Panc1 (cell line): ENCODE measurements at regions not wholly inside any gene's neighbourhood (a gene's known extent, or its start where the extent isn't known, plus 50 kb on each side); places are given as distances from the start of the nearest gene placed in this dataset.

ENCODE experiments used
- ATAC-seq: fragments of 200-7000 bp; cut with Tn5 transposase; 2 replicates; pipeline ENCODE4 v1.9.1; 2020; ENCODE audit warnings: mild to moderate bottlenecking, moderate library complexity
- BruUV-seq: library from RNA; stranded (reverse); fragments of 400-500 nt; replicated peaks from 2 replicates; lab custom pipeline; 2021; lab: Mats Ljungman, UMichigan
- CTCF ChIA-PET: fragments of 300-600 bp; sonication (Branson Sonifier 250); formaldehyde crosslinking; loops from one replicate; lab custom pipeline; 2022; ENCODE audit warnings: antibody characterized with exemption; lab: Charles Lee
- POLR2A ChIA-PET: fragments of 300-600 bp; sonication (Branson Sonifier 250); formaldehyde crosslinking; loops from one replicate; lab custom pipeline; 2022; ENCODE audit warnings: antibody characterized with exemption; lab: Charles Lee
- DNase-seq: peaks from one replicate; pipeline ENCODE4 v3.0.0-alpha.2; 2010; ENCODE audit warnings: low read depth, low spot score
- H3K27ac ChIP-seq: 2 replicates; pipeline ENCODE4 v1.5.1; 2011; ENCODE audit warnings: mild to moderate bottlenecking, low read length, inconsistent platforms
- H3K27me3 ChIP-seq: fragments of 200-500 bp; sonication (Bioruptor generic); 2 replicates; pipeline ENCODE4 v1.6.0; 2014; ENCODE audit warnings: low read length, inconsistent platforms; ENCODE audit not compliant: control insufficient read depth, insufficient read depth
- H3K36me3 ChIP-seq: fragments of 200-500 bp; sonication (Bioruptor generic); 2 replicates; pipeline ENCODE4 v1.5.1; 2014; ENCODE audit warnings: inconsistent platforms, mild to moderate bottlenecking, low read length, moderate library complexity; ENCODE audit not compliant: control insufficient read depth, insufficient read depth
- H3K4me1 ChIP-seq: 2 replicates; pipeline ENCODE4 v1.5.1; 2011; ENCODE audit warnings: inconsistent platforms, mild to moderate bottlenecking, low read length, moderate library complexity; ENCODE audit not compliant: control insufficient read depth, insufficient read depth
- H3K4me3 ChIP-seq, 2 experiments: 2 replicates each; pipeline ENCODE4 v1.5.1; 2011 to 2012; ENCODE audit warnings: low read depth in 2 of 2, low read length in 2 of 2, mild to moderate bottlenecking in 2 of 2, inconsistent platforms in 1 of 2, moderate library complexity in 1 of 2
- H3K9me3 ChIP-seq: fragments of 200-500 bp; sonication (Bioruptor generic); 2 replicates; pipeline ENCODE4 v1.5.1; 2014; ENCODE audit warnings: low read depth, mild to moderate bottlenecking, inconsistent platforms, low read length, moderate library complexity; ENCODE audit not compliant: control insufficient read depth, insufficient read depth
- POLR2AphosphoS5 ChIP-seq: IDR thresholded peaks from 2 replicates; pipeline ENCODE4 v1.6.1; 2012; ENCODE audit warnings: mild to moderate bottlenecking, low read depth, low read length, moderate library complexity
- SIN3A ChIP-seq: IDR thresholded peaks from 2 replicates; pipeline ENCODE4 v1.6.1; 2012; ENCODE audit warnings: low read depth, mild to moderate bottlenecking, low read length, moderate library complexity, borderline replicate concordance; ENCODE audit not compliant: insufficient read depth
- TCF7L2 ChIP-seq: IDR thresholded peaks from 2 replicates; pipeline ENCODE4 v1.6.1; 2011; ENCODE audit warnings: mild to moderate bottlenecking, low read depth, low read length, inconsistent platforms
- in situ Hi-C: cut with HindIII; loops from 2 replicates; pipeline ENCODE4 v1.10.0; 2016; ENCODE audit warnings: low sequenced_read_pairs, low pct_unique_long_range_greater_than_20kb
- intact Hi-C: fragments of 100-400 bp; cut with micrococcal nuclease; formaldehyde crosslinking; loops from one replicate; pipeline ENCODE4 v1.10.0; 2022; ENCODE audit not compliant: unreplicated experiment
- TF ChIP-seq, protein P1 (sequence below), 2 experiments: IDR thresholded peaks; 2 replicates each; pipeline ENCODE4 v1.6.1; 2011 to 2012; ENCODE audit warnings: low read depth in 2 of 2, control low read depth in 1 of 2, low read length in 1 of 2, mild to moderate bottlenecking in 1 of 2, moderate library complexity in 1 of 2; ENCODE audit not compliant: insufficient read depth in 1 of 2
- TF ChIP-seq, protein P2 (sequence below): fragments of 450-650 bp; IDR thresholded peaks from 2 replicates; pipeline ENCODE4 v1.5.1; 2017; ENCODE audit warnings: mild to moderate bottlenecking

DNA sequence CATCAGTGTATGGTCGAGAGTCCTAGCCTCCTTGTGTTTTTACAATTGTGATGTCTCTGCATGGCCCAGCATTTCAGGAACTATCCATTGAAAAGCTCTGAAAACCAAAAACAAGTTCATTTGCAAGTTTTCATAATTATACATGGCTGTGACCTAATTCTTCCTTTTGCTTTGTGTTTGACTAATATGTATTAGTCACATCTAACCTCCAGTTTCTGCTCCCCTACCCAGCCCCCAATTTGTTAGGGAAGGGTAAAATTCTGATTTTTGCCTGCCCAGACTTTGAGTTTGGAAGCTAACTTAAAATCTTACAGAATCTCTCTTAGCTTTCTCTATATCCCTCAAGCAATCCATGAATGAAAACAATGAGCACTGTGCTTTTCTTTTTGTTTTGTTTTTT is 128.2 kb upstream of the SEMA6A start:
- DNase-seq = no peak
- ATAC-seq = no peak
- no peaks in the 10 kb centered on the region for H3K4me1 ChIP-seq
- in situ Hi-C loops (no loop called here), intact Hi-C loops (no loop called here)
- H3K9me3 ChIP-seq = no peaks in the 10 kb centered on the region
- CTCF ChIA-PET = no interaction called here
- no peaks in the 10 kb centered on the region for H3K36me3 ChIP-seq
- no peak overlapping the region for H3K4me3 ChIP-seq
- no peak overlapping the region for H3K27ac ChIP-seq
- TF ChIP-seq POLR2AphosphoS5 = no peak
- no peak for TF ChIP-seq TCF7L2
- TF ChIP-seq, protein P1, sequence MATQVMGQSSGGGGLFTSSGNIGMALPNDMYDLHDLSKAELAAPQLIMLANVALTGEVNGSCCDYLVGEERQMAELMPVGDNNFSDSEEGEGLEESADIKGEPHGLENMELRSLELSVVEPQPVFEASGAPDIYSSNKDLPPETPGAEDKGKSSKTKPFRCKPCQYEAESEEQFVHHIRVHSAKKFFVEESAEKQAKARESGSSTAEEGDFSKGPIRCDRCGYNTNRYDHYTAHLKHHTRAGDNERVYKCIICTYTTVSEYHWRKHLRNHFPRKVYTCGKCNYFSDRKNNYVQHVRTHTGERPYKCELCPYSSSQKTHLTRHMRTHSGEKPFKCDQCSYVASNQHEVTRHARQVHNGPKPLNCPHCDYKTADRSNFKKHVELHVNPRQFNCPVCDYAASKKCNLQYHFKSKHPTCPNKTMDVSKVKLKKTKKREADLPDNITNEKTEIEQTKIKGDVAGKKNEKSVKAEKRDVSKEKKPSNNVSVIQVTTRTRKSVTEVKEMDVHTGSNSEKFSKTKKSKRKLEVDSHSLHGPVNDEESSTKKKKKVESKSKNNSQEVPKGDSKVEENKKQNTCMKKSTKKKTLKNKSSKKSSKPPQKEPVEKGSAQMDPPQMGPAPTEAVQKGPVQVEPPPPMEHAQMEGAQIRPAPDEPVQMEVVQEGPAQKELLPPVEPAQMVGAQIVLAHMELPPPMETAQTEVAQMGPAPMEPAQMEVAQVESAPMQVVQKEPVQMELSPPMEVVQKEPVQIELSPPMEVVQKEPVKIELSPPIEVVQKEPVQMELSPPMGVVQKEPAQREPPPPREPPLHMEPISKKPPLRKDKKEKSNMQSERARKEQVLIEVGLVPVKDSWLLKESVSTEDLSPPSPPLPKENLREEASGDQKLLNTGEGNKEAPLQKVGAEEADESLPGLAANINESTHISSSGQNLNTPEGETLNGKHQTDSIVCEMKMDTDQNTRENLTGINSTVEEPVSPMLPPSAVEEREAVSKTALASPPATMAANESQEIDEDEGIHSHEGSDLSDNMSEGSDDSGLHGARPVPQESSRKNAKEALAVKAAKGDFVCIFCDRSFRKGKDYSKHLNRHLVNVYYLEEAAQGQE (IDR thresholded peaks at IDR 0.05; ENCODE audit: insufficient read depth in 1 of 2, low read depth in 2 of 2, low read length in 1 of 2) = no peak
- TF ChIP-seq, protein P2, sequence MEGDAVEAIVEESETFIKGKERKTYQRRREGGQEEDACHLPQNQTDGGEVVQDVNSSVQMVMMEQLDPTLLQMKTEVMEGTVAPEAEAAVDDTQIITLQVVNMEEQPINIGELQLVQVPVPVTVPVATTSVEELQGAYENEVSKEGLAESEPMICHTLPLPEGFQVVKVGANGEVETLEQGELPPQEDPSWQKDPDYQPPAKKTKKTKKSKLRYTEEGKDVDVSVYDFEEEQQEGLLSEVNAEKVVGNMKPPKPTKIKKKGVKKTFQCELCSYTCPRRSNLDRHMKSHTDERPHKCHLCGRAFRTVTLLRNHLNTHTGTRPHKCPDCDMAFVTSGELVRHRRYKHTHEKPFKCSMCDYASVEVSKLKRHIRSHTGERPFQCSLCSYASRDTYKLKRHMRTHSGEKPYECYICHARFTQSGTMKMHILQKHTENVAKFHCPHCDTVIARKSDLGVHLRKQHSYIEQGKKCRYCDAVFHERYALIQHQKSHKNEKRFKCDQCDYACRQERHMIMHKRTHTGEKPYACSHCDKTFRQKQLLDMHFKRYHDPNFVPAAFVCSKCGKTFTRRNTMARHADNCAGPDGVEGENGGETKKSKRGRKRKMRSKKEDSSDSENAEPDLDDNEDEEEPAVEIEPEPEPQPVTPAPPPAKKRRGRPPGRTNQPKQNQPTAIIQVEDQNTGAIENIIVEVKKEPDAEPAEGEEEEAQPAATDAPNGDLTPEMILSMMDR = no peak
- TF ChIP-seq SIN3A = no peak
- no TSS peak for BruUV-seq
- POLR2A ChIA-PET = no interaction called here
- no peaks in the 10 kb centered on the region for H3K27me3 ChIP-seq

DNA sequence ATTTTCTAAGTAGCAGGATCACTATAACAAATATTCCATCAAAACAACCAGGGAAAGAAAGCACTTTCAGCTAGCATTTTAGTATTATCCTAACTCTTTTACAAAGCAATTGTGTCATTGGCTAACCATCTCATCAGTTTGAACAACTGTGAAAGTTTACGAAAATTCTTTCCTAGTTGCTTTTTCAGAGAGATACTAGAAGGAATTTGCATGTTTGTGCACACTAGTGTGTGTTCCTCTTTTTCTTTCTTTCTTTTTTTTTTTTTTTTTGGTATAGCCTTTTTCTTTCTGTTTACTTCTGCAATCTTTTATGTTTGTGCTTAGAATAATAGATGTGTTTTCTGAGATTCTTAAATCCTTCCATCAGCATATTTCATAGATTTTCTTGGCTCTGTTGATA is 124.7 kb upstream of the SEMA6A start:
- TF ChIP-seq SIN3A = no peak
- TF ChIP-seq, protein P1 (IDR thresholded peaks at IDR 0.05; ENCODE audit: insufficient read depth in 1 of 2, low read depth in 2 of 2, low read length in 1 of 2) = no peak
- Histone ChIP-seq H3K27ac (no peak overlapping the region), H3K4me1 (no peaks in the 10 kb centered on the region), H3K9me3 (no peaks in the 10 kb centered on the region), H3K4me3 (no peak overlapping the region), H3K27me3 (no peaks in the 10 kb centered on the region), H3K36me3 (no peaks in the 10 kb centered on the region)
- in situ Hi-C loops = no loop called here
- intact Hi-C loops = no loop called here
- ChIA-PET POLR2A (no interaction called here), CTCF (no interaction called here)
- no TSS peak for BruUV-seq
- ATAC-seq (no peak), DNase-seq (no peak)
